GM21367 (cell line): ENCODE measurements at regions not wholly inside any gene's neighbourhood (a gene's known extent, or its start where the extent isn't known, plus 50 kb on each side); places are given as distances from the start of the nearest gene placed in this dataset.

Source experiments
- ATAC-seq: cut with Tn5 transposase; IDR thresholded peaks from one replicate; pipeline ENCODE4 v1.9.1; 2021; ENCODE audit not compliant: unreplicated experiment

GRCh38 chr7:128145191-128145590, 95.9 kb upstream of the LEP start:
- no peak for ATAC-seq

- no peak for ATAC-seq
Measured at GRCh38 chr7:128146052-128146451, 95.0 kb upstream of the LEP start.

- no peak for ATAC-seq
Measured at GRCh38 chr7:128148676-128149075, 92.4 kb upstream of the LEP start.

GRCh38 chr7:128150223-128150865, 90.7 kb upstream of the LEP start:
- ATAC-seq: no peak

GRCh38 chr7:128151635-128152034, 89.4 kb upstream of the LEP start:
- ATAC-seq: no peak

- no peak for ATAC-seq
Measured at GRCh38 chr7:128152721-128153120, 88.4 kb upstream of the LEP start.

GRCh38 chr7:128153436-128153835, 87.6 kb upstream of the LEP start:
- no peak for ATAC-seq

GRCh38 chr7:128154504-128154903, 86.6 kb upstream of the LEP start:
- ATAC-seq: no peak

- no peak for ATAC-seq
Measured at GRCh38 chr7:128155100-128155740, 85.9 kb upstream of the LEP start.

- no peak for ATAC-seq
Measured at GRCh38 chr7:128157906-128158305, 83.2 kb upstream of the LEP start.

- ATAC-seq: no peak
Measured at GRCh38 chr7:128158370-128158769, 82.7 kb upstream of the LEP start.

GRCh38 chr7:128160296-128160695, 80.8 kb upstream of the LEP start:
- ATAC-seq: no peak

GRCh38 chr7:128161466-128162125, 79.5 kb upstream of the LEP start:
- no peak for ATAC-seq

- ATAC-seq: no peak
Measured at GRCh38 chr7:128162666-128163065, 78.4 kb upstream of the LEP start.

GRCh38 chr7:128163473-128163872, 77.6 kb upstream of the LEP start:
- no peak for ATAC-seq

- ATAC-seq: no peak
Measured at GRCh38 chr7:128164061-128164954, 76.8 kb upstream of the LEP start.

GRCh38 chr7:128164955-128165670, 76.0 kb upstream of the LEP start:
- ATAC-seq: no peak

GRCh38 chr7:128165927-128166420, 75.1 kb upstream of the LEP start:
- ATAC-seq: no peak

GRCh38 chr7:128166603-128167041, 74.5 kb upstream of the LEP start:
- no peak for ATAC-seq

GRCh38 chr7:128167042-128167701, 73.9 kb upstream of the LEP start:
- no peak for ATAC-seq
